ENCODE measurements at regions not wholly inside any gene's neighbourhood (a gene's known extent, or its start where the extent isn't known, plus 50 kb on each side); places are given as distances from the start of the nearest gene placed in this dataset.

DNA sequence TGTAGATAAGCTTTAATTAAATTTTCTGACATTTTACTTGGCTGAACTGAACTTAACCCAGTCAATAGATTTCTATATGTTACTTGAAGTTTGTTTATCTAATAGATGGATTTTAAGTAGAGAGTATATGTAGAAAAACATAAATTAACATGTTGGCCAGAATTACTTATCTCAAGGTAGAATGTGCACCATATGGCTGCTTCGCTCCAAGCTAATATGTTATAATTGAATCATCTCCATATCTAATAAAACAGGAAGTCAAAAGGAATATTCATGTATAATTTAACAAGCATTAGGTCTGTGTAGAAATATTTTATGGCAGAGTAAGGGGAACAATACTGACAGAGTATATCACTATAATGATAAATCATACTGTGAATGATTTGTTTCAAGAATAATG is 650.7 kb upstream of the ALCAM start:
- TF ChIP-seq, protein P1, sequence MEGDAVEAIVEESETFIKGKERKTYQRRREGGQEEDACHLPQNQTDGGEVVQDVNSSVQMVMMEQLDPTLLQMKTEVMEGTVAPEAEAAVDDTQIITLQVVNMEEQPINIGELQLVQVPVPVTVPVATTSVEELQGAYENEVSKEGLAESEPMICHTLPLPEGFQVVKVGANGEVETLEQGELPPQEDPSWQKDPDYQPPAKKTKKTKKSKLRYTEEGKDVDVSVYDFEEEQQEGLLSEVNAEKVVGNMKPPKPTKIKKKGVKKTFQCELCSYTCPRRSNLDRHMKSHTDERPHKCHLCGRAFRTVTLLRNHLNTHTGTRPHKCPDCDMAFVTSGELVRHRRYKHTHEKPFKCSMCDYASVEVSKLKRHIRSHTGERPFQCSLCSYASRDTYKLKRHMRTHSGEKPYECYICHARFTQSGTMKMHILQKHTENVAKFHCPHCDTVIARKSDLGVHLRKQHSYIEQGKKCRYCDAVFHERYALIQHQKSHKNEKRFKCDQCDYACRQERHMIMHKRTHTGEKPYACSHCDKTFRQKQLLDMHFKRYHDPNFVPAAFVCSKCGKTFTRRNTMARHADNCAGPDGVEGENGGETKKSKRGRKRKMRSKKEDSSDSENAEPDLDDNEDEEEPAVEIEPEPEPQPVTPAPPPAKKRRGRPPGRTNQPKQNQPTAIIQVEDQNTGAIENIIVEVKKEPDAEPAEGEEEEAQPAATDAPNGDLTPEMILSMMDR (IDR thresholded peaks at IDR 0.05), result no peak
- TF ChIP-seq ZFX (IDR thresholded peaks at IDR 0.05; ENCODE audit: borderline replicate concordance), result no peak

DNA sequence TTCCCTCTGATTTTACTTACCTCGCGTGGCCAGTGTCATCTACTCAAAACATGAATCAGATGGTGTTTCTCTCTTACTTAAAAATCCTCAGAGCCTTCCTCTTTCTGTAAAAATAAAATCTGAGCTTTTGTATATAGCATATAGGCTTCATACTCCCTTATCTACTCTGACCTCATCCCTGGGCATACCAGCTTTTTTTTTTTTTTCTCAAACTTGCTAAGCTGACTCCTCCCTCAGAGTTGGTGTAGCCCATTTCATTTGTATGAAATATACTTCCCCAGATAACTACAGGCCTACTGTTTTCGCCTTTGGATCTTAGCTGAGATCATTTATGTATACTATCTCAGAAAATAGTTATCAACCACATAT is 648.9 kb upstream of the ALCAM start:
- TF ChIP-seq, protein P1 (IDR thresholded peaks at IDR 0.05), result no peak
- no peak for TF ChIP-seq ZFX (IDR thresholded peaks at IDR 0.05; ENCODE audit: borderline replicate concordance)
- no peak overlapping the region for H3K27ac ChIP-seq

More for the DNA sequence above, 650.7 kb upstream of the ALCAM start:
- no peak overlapping the region for H3K27ac ChIP-seq

DNA sequence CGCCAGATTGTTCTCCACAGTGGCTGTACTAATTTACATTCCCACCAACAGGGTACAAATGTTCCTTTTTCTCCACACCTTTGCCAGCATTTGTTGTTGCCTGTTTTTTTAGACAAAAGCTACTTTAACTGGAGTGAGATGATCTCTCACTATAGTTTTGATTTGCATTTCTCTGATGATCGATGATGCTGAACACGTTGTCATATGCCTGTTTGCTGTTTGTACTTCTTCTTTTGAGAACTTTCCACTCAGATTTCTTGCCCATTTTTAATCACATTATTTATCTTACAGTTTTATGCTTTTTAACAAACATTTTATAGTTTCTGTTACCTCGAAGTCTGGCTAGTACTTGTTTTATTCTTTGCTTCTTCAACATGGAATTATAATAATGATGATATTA is 643.7 kb upstream of the ALCAM start:
- TF ChIP-seq ZFX (IDR thresholded peaks at IDR 0.05; ENCODE audit: borderline replicate concordance), result no peak
- TF ChIP-seq, protein P1 (IDR thresholded peaks at IDR 0.05), result no peak
- no peak overlapping the region for H3K27ac ChIP-seq

DNA sequence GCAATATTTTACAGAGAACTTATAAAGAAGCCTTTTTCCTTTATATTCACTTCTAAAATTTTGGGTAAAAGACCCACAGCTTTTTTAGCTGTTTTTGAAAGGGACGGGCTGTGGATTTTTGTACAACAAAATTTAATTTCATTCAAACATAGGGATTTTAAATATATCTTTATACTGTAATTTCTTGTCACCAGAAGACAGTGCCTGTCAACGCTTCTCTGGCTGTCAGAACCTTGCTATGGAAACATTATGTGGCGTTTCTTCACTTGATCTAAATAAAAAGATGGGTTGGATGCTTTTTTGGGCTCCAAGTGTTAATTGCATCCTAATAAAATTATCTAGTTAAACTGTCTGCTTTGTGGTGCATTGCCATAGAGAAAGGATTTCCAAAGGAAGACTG is 635.6 kb upstream of the ALCAM start:
- H3K27ac ChIP-seq, result no peak overlapping the region
- no peak for TF ChIP-seq ZFX (IDR thresholded peaks at IDR 0.05; ENCODE audit: borderline replicate concordance)
- TF ChIP-seq, protein P1 (IDR thresholded peaks at IDR 0.05), result no peak

DNA sequence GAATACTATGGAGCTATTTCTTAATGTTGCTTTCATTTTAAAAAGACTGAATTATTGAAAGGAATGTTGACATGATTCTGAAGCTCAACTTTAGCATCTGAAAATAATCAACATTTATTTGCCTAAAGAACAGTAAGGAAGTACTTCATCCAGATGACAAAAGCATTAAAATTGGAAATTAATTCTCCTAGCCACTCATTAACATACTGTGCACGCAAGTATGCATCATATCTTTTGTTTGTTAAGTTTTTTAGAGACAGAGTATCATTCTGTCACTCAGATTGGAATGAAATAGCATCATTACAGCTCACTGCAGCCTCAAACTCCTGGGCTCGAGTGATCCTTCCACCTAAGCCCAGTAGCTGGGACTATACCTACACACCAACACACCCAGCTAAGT is 632.1 kb upstream of the ALCAM start:
- no peak for TF ChIP-seq ZFX (IDR thresholded peaks at IDR 0.05; ENCODE audit: borderline replicate concordance)
- TF ChIP-seq, protein P1 (IDR thresholded peaks at IDR 0.05), result no peak
- H3K27ac ChIP-seq, result no peak overlapping the region

DNA sequence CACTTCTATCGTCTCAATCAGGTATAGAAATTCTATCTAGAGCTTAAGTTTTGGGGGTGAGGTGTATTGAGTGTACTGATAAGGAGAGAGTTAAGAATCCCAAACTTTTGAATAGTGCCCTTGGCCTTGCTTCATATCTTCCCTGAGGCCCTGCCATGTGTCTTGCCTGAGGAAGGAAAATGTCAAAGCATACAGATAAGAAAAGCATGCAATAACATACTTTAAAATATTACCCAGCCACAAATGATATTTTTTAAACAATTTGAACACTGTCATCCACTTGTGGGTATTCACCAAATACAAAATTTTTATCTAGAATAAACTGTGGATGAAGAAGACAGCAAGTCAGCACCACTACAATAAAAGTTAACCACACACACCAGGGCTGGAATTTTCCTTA is 631.0 kb upstream of the ALCAM start:
- H3K27ac ChIP-seq, result no peak overlapping the region
- TF ChIP-seq, protein P1 (IDR thresholded peaks at IDR 0.05), result no peak
- no peak for TF ChIP-seq ZFX (IDR thresholded peaks at IDR 0.05; ENCODE audit: borderline replicate concordance)

DNA sequence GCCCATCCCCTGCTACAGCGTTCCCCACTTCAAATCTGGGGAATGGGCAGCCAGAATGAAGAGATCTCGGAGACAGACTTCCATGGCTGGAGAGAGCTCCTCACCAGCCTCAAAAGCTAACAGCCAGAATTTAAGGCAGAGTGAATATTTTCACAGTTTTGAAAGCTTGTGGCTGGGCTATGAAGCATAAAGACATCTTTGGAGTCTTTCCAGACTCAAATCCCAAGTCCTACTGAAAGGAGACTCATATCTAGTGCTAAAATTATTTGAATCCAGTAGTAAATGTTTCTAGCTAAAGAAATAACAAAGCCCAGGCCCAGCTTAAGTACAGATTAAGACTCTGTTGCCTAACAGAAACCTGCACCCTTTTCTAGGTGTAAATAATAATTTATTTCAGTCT is 628.4 kb upstream of the ALCAM start:
- TF ChIP-seq, protein P1 (IDR thresholded peaks at IDR 0.05), result no peak
- no peak for TF ChIP-seq ZFX (IDR thresholded peaks at IDR 0.05; ENCODE audit: borderline replicate concordance)
- H3K27ac ChIP-seq, result no peak overlapping the region

Measured in 22Rv1 (cell line).